ENCODE measurements at regions not wholly inside any gene's neighbourhood (a gene's known extent, or its start where the extent isn't known, plus 50 kb on each side); places are given as distances from the start of the nearest gene placed in this dataset.

DNA sequence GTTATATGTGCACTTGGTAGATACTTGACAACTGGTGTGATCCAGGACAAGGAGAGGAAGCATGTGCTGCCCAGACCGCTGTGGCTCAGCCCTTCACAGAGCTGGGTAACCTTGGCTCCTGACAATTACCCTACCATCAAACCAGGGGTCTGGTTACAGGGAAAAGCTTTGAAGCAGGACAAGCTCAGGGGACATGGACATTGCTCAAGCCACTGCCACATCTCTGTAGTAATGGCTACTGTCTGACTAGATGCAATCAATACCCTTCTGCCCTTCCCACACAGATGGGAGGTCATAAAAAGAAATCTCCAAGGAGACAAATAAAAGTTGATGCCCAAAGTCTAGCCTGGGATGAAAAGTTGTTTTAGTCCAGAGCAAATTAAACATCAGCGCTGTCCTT, 577.4 kb downstream of the MED13L start:
- no peak for DNase-seq

DNA sequence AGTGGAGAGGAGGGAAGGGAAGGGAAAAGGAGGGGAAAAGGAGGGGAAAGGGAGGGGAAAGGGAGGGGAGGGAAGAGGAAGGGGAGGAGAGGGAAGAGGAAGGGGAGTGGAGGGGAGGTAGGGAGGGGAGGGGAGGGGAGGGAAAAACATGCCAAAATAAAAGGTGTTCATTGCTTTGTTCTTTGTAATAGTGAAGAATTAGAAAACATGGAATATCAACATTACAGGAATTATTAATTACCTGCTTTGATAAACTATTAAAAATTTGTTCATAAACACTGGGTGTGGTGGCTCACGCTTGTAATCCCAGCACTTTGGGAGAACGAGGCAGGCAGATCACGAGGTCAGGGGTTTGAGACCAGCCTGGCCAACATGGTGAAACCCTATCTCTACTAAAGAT, 579.2 kb downstream of the MED13L start:
- no peak for DNase-seq

DNA sequence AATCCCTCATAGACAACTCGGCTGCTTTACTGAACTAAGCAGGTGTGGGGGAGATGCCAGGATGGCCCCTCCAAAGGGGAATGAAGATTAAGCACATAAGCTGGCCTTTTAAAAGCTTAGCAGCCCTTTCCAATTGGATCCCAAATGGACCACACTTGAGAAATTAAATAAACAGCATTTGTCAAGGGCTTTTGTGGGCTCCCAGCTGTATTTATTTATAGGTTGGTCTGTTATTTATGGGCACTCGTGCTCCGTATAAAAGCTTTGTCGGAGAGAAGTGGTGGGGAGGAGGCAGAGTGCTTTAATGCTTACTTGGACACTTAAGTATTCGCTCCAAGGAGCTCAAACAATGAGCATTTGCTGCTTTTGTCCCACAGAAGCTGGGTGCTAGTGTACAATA, 580.2 kb downstream of the MED13L start:
- no peak for DNase-seq

DNA sequence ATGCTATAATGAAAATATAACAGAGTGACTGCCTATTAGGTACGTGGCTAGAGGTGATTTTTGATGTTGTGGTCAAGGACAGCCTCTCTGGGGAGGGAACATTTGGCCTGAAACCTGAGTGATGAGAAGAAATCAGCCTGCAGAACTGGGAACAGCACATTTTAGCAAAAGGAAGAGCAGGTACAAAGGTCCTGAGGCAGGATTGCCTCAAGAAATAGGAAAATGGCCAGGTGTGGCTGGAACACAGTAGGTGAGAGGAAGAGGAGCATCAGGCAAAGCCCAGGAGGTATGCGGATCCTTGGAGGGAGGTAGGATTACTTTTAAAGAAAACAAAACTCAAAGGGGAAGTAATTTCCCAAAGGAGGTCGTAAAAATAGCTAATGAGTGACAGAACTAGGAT, 582.9 kb downstream of the MED13L start:
- DNase-seq: no peak

DNA sequence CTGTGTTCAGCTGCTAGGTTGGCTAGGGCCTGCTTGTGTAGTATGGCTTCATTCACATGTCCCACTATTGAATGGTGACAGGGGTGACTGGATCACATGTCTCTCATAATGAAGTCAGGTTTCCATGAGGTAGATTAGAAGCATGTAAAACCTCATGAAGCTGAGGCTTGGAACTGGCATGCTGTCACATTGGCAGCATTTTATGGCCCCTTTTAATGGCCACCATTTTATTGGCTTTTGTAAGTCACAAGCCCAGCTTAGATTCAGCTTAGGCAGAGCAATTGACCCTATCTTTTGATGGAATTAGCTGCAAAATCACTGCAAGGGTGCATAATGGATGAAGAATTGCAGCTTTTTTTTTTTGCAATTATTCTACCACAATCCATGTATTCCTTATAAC, 583.5 kb downstream of the MED13L start:
- DNase-seq: no peak

DNA sequence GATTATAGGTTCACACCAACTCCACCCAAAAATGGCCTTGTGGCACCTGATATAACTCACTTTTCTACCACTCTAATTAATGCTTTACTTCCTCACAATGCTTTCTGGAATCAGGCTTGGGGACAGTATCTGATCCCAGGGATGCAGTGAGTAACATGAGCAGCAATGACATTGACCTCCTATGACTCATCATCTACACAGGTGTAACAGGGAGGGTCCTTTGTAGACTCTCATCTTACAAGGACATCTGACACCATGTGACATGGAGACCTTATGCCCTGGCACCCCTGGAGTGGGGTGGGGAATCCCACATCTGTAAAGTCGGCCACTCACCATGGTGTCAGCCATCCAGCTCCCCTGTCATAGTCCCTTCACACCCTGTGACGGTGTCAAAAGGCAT, 586.4 kb downstream of the MED13L start:
- no peak for DNase-seq

DNA sequence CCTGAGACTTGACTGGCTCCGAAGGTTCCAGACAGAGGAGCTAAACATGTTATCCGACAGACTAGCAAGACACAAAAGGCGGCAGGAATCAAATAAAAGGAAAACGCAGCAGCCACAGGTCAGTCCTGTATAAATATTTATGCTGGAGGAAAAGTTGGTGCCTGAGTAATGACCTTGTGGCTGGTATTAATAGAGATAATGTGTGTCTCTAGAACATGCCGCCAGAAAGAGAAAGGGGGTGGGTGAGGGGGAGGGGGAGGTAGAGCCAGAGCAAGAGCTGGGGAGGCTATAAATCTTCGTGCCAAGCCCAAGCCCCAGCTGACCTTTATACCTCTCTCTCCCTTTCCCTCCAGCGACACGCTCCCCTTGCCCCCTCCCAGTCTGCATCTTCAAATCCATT, 590.4 kb downstream of the MED13L start:
- DNase-seq: no peak

DNA sequence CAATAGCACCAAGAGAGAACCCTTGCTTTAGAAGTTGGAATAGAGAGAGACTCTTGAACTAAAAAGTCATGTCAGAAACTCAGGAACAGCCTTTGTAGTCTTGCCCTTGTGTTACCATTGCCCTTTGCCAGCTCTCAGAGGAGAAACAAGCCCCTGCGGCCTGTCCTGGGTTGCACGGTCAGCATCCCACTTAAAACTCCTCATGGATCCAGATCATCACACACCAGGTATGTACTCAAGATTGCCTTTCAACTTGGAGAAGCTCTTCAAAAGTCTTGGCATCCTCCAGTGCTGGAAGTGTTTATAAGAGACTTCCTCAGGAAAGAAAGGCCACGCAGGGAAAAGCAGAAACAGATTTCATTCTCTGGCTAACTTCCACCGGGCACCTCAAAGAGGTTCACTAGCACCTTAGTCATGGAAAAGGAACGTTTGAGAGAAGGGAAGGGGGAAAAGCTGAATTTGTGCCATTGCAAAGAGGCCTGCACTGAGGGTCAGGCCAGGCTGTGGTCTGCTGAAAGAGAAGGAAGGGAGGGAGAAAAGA, 594.2 kb downstream of the MED13L start:
- DNase-seq: no peak

DNA sequence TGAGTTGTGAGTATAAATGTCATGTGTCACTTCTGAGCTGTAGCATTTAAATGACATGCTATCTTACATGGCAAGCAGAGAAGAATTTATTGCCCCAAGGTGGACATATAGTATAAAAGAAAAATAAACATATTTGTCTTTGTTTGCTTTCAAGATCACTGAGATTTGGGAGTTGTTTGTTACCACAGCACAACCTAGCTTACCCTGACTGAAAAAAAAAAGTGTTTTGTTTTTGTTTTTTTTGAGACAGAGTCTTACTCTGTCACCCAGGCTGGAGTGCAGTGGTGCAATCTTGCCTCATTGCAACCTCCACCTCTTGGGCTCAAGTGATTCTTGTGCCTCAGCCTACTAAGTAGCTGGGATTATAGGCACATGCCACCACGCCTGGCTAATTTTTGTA, 596.5 kb downstream of the MED13L start:
- DNase-seq: no peak

DNA sequence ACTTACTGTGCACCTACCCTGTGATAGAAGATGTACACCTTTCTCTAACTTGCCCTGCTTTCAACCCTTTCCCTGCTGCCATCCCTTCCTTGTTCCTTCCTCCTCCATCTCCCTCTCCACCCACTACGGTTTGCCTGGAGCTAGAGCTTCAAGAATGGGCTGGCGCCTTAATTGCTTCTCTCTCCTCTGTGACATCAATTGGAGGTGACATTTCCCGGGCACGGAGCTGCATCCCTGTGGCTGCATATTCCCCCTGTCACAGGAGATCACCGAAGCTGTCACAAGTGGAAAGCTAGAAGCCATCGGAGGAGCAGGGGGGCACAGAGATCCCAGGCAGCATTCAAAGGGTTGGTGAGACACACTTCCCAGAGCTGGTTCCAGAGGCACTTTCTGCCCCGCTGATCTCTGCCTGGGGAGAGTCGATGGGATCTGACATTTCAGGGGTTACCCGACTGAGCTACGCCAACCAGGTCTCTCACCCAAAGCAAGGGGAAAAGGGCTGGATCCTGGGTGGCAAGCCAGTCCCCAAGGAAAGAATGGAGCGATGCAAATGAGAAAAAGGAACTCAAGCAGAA, 604.9 kb downstream of the MED13L start:
- DNase-seq: no peak

DNA sequence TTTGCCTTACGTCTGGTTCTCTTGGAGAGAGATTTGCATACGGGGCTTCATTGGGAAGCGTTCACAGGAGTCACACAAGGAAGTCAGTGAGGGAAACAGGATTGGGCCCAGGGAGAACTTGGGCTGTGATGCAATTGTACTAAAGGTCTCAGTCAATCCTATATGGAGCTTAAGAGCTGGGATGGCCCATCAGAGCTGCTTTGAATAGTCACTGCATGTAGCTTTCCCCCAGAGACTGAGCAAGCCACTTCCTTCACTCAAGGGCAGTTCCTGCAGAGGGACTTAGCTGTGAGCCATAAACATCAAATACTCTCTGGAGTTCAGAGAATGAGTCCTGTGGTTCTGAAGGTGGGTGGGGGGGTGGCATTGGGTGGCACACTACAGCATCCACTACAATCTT, 605.4 kb downstream of the MED13L start:
- no peak for DNase-seq

DNA sequence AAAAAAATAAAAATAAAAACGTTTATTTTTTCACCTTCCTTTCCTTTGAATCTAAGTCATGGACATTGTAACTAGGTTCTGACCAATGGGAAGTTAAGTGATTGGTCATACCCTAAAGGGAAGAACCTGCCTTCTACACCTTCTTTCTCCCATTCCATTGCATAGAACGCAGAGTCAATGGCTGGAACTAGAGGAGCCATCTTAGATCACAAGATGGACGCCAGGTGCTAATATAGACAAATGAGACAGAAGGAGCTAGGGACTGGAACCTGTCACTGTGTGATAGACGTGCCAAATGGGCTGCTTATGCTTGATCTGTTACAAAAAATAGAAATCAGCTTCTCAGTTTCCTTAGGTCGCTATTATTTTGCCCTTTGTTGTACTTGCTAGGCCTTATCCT, 606.6 kb downstream of the MED13L start:
- no peak for DNase-seq

DNA sequence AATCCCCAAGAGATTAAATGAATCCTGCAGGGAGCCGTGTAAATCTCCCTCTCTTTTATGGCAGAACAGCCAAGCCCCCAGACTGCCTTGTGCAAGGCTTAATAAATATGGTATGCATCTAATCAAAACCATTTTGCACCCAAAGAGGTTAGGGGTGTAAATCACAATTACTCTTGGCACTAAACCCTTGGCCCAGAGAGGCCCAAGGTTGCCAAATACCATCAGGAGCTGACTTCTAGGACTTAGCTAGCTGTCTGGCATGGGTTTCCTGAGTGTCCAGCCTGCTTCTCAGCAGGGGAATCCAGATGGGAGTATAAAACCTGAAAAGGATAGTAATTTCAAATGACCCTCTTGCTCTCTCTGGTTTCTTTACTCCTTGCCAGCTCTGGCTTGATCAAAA, 610.4 kb downstream of the MED13L start:
- DNase-seq: no peak

DNA sequence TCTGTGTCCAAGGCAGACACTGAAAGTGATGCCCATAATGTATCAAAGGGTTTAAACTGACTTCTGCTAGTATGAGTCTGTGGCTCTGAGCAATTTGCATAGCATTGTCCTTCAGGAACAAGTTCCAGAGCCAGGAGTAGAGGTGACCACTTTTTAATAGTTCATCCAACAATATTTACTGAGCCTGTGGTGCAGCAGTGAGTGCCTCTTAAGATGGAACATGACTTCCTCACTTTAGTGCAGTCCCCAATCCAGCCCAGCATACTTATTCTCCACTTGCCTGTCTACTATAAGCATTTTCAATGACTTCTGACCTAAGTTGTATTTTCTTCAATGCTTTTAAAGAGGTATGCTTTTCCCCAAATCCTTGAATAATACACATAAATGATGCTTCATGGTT, 611.3 kb downstream of the MED13L start:
- DNase-seq: no peak

DNA sequence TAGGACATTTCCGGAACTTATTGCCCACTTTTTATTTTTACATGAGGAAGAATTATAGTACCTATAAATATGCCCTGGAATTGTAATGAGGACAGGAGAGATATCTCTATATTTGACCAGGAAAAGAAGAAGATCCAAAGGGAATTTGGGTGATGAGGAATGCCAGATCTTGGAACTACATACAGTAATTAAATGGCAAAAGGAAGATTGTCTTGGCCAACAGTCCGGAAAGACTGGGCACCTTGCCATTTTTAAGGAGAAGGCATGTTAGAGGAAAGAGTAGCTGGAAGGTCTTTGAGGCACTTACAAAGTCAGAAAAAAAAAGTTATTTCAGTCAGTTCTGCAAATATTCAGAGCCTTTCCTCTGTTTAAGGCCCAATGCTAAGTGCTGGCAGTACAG, 616.4 kb downstream of the MED13L start:
- DNase-seq: no peak

DNA sequence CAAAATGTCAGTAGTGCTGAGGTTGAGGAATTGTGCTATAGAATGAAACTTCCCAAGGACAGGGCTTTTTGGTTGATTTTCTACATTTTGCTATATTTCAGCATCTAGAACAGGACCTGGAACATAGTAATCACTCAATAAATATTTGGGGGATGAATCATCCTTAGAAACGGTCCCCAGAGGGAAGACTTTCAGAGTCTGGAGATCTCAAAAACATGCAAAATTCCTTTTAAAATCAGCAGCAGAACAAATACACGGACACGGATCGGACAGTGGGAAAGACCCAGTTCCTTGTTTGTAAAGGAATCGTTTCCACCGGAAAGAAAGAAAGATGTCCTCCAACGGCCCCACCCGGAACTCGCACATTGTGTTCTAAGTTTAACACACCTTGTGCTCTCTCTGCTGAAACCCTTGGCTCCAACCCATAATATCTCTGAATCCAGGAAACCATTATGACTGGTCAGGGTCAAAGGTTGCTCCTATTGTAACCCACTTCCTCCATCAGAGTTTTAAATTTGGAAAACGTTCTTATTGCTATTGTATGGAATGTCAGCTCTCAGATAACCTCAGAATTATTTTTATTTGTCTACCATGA, 617.2 kb downstream of the MED13L start:
- no peak for DNase-seq

DNA sequence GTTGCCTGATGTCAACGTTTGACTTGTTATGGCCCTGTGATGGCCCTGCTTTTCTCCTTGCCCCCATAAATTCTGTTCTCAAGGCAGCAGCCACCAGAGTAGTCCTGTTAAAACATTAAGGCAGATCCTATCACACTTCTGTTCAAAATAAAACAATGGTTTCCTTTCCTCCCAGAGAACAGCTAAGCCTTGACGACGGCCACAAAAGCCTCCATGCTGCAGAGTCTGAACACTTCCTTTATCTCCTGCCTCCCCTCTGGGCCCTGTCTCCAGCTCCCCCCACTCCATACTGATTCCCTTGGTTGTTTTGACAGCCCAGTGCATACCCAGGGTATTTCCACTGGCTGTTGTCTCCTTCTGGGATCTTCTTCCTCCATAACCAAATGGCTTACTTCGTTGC, 618.1 kb downstream of the MED13L start:
- no peak for DNase-seq

DNA sequence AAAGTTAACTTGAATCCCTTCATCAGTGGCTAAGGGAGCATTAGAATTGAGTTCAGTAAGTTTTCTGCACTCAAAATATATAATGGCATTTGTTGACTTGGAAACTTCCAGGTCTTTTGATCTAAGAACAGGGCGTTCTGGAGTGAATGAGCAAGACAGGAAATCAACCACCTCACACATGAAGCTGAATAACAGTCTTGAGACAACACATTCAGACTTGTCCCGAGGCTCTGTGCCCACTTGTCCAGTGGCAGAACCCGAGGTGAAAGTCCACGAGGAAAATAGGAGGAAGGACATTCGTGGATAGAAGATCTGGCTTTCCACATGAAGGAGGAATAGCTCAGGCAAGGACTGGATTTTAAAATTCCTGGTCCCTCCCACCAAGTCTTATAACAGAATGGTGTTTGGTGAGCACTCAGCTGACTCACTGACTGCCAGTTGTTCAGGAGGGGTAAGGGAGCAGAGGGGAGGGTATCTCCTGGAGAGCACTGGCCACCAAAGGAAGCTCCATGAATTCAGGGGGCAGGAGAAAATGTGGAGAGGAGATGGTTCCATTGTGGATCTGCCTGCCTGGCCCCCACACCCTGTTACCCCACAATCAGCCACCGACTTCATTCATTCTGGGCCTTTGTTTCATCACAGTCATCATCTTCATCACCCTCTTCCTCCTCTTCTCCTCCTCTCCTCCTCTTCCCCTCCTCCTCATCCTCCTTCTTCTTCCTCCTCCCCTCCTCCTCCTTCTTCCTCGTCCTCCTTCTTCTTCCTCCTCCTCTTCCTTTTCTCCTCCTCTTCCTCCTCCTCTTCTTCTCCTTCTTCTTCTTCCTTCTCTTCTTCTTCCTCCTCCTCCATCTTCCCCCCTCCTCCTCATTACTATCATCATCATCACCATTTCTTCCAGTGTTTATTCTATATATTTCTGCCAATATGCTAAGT, 620.1 kb downstream of the MED13L start:
- no peak for DNase-seq

DNA sequence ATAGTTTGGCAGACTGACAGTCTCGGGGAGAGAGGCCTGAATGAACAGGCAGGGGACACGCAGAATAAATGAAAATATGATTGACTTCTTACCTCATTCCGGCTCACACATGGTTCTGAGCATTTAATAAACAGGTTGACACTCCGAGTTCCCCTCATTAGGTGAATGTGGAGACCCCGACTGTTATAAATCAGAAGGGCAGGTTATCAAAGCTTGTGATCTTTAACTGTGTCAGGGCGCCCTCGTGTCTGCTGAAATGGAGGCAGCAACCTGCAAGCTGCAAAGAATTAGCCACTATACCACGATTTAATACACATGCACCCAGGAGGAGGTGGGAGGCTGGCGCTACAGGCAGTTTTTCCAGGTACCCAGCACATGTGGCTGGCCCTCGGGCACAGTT, 627.5 kb downstream of the MED13L start:
- no peak for DNase-seq

DNA sequence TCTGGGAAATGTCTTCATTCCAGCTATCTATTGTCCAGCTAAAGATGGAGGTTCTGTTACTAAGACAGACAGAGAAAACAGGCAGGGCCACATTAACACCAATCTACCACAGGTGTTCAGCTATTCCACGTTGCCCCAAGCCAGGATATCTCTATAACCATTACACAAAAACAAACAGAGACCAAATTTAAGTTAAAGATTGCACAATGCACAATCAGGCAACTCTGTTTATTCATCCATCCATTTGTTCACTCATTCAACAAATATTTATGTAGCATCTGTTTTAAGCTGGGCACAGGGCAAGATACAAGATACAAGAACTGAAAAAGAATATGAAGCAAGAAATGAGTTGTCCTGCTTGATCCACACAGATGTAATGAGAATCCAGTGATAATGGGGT, 629.0 kb downstream of the MED13L start:
- no peak for DNase-seq

DNA sequence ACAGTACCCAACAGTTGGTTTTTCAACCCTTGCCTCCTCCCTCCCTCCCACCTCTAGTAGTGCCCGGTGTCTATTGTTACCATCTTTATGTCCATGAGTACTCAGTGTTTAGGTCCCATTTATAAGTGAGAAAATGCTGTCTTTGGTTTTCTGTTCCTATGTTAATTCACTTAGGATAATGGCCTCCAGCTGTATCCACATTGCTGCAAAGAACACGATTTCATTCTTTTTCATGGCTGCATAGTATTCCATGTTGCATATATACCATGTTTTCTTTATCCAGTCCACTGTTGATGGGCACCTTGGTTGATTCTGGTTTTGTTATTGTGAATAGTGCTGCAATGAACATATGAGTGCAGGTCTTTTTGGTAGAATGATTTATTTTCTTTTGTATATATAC, 631.3 kb downstream of the MED13L start:
- DNase-seq: no peak

DNA sequence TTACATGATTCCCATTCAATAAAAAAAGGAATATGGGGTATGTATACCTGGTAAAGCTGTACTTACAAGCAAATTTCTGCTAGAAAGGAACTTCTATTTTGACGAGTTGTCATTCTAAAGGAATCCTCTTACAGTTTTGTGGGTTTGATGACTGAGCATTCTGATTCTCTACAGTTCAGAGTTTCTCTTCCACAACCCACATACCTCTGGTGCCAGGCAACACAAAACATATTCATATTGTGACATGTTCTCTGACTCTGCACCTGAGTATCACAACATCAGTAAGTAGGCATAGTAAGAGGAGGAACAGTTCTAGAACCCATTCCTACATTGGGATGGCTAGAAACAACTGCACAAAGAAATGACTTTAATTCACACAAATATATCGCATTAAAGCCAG, 636.6 kb downstream of the MED13L start:
- DNase-seq: no peak

DNA sequence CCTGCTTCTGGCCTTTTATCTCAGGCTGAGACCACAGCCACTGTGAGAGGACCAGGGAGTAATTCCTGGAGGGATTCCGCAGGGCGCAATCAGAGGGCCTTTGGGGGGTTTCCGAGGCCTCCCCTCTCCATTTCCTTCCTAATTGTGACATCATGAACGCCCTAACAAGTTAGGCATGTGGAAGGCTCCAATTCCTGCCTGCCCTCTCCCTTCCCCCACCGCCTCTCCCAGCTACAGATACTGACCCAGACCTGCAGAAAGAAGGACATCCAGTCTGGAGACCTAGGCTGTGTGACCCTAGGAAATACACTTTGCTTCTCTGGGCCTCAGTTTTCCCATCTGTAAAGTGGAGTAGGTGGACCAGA, 637.9 kb downstream of the MED13L start:
- no peak for DNase-seq
